ENCODE measurements at regions not wholly inside any gene's neighbourhood (a gene's known extent, or its start where the extent isn't known, plus 50 kb on each side); places are given as distances from the start of the nearest gene placed in this dataset.

DNA sequence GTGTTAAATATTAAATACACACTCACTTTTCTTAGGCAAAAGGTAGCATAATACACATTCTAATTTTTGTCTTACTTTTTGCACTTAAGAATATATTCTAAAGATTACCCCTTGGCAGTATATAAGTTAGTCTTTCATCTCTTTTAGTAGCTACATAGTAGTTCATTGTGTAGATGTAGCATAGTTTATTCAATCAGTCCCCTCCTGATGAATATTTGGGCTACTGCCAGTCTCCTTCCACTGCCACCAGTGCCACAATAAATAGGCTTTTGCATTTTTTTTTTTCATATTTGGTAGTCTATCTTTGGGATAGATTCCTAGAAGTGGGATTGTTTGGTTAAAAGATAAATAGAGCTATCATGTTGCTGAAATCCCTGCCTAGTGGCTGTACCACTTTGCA, 388.8 kb upstream of the RUNX1 start:
- TF ChIP-seq, protein P1, sequence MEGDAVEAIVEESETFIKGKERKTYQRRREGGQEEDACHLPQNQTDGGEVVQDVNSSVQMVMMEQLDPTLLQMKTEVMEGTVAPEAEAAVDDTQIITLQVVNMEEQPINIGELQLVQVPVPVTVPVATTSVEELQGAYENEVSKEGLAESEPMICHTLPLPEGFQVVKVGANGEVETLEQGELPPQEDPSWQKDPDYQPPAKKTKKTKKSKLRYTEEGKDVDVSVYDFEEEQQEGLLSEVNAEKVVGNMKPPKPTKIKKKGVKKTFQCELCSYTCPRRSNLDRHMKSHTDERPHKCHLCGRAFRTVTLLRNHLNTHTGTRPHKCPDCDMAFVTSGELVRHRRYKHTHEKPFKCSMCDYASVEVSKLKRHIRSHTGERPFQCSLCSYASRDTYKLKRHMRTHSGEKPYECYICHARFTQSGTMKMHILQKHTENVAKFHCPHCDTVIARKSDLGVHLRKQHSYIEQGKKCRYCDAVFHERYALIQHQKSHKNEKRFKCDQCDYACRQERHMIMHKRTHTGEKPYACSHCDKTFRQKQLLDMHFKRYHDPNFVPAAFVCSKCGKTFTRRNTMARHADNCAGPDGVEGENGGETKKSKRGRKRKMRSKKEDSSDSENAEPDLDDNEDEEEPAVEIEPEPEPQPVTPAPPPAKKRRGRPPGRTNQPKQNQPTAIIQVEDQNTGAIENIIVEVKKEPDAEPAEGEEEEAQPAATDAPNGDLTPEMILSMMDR (IDR thresholded peaks at IDR 0.05), result no peak

DNA sequence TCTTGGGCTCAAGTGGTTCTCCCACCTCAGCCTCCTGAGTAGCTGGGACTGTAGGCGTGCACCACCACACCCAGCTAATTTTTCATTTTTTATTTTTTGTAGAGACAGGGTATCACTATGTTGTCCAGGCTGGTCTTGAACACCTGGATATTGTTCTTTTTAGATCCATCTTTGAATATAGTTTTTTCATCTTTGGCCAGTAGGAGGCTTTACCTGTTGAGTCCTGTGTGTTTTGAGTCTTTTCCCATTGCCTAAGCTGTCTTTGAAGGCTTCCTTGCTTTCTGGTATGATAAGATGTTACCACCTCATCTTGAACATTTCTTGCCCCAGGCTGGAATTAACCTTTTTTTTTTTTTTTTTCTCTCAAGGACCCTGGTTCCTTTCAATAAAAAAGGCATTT, 387.8 kb upstream of the RUNX1 start:
- TF ChIP-seq, protein P1 (IDR thresholded peaks at IDR 0.05), result no peak

DNA sequence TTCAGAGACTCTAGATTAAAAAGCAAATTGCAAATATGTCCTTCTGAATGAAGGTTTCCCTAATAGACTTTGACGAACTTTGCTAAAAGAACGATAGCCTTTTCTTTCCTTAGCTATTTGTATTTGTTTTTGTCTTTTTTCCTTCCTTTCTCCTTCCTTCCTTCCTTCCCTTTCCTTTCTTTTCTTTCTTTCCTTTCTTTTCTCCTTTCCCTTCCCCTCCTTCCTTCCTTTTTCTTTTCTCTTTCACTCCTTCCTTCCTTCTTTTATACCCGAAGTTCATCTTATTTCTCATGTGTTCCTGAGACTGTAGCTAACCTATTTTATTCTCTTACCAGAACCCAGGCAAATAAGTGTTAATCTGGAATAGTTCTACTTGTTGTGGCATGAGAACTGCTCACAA, 381.2 kb upstream of the RUNX1 start:
- TF ChIP-seq, protein P1 (IDR thresholded peaks at IDR 0.05), result no peak

DNA sequence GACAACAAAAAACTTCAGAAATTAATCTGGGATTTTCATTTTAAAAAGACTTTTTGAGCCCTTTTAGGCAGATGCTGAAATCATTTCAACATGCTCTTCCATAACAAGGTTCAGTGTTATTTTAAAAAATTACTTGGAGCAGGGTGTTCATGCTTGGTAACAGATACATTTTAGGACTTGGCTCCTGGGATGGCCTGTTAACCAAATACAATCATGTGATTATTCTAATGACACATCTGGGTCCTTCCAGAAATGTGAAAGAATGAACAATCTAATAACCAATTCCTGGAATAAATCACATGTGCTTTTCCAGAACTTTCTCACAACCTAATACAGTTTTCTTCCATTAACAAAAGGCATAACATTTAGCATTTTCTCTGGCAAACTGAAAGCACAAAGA, 379.8 kb upstream of the RUNX1 start:
- TF ChIP-seq, protein P1 (IDR thresholded peaks at IDR 0.05), result no peak

DNA sequence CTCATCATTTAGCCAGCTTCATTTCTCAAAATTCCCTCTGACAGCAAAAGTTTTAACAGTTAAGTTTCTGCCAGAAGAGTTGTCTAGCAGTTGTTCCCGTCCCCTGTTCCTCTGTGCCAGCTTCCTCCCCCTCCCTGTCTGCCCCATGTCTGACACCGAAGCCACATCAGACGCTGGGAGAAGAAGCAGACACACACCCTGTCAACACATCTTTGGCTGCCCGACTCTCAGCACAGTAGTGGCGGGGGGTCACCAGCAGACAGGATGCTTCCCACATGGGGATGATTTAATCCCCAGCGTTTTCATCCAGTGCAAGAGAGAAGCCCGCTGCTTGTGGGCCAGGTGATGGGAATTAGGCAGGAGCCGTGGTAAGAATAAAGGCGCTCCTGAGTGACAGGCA, 379.4 kb upstream of the RUNX1 start:
- TF ChIP-seq, protein P1 (IDR thresholded peaks at IDR 0.05), result no peak

DNA sequence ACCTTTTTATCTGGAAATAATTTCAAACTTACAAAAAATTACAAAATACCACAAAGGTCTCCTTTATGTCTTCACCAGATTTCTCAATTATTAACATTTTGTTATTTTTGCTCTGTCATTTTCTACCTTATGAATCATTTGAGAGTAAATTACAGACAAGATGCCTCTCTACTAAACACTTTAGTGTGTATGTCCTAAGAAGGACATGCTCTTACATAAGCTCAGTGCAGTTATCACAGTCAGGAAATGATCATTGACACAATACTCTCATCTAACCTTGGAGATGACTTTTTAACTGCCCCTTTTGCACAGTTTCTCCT, 378.9 kb upstream of the RUNX1 start:
- TF ChIP-seq, protein P1 (IDR thresholded peaks at IDR 0.05), result no peak

DNA sequence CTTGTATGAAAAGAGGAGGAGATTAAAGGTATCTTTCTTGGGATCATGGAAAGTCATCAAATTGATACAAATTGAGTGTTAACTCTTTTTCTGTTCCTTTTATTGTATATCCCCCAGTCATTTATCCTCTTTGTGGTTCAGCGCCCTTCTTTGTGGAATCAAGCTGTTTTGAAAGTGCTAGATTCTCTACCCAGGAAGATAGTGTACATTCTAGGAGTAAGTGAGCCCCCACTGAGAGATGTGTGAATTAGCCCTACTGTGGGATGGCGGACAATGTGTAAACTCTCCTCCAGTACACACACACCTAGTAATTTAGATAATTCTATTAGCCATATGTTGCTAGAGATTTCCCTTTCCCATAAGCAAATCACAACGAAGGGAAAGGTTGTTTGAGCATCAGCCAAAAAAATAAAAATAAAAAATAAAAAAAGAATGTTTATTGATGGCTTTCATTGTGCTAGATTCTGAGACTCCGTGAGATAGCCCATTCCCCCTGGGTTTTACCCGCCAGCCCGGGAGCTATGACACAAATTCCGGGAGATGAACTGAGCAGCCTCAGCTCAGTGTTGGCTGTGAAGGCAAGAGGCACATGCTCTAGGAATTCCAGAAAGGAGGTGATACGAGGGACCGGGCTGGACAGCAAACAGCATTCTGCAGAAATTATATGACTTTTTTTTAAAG, 378.4 kb upstream of the RUNX1 start:
- TF ChIP-seq, protein P1 (IDR thresholded peaks at IDR 0.05), result no peak

DNA sequence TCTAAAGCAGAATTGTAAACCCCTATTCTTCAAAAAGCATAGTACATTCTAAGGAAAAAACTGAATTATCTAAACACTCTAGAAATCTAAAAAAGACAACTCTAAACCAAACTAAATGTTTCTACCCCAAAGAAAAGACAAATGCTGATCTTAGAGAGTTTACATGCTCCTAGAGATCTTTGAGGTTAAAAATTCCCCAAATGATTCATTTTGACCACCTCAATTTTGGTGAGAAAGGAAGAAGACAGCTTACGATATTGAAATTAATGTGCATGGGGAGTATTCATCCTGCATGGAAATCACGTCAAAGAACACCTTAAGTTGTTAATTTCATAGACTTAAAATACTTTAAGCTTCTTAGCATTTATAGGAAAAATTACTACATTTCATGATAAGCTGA, 377.8 kb upstream of the RUNX1 start:
- TF ChIP-seq, protein P1 (IDR thresholded peaks at IDR 0.05), result no peak
